Skeletal muscle satellite cell (primary cell): ENCODE measurements at regions not wholly inside any gene's neighbourhood (a gene's known extent, or its start where the extent isn't known, plus 50 kb on each side); places are given as distances from the start of the nearest gene placed in this dataset.

ENCODE experiments used
- H3K27me3 ChIP-seq: 2 replicates; pipeline ENCODE4 v1.7.0; 2013; ENCODE audit warnings: low read length; ENCODE audit not compliant: control insufficient read depth, insufficient read depth
- H3K36me3 ChIP-seq: 2 replicates; pipeline ENCODE4 v1.7.0; 2013; ENCODE audit warnings: mild to moderate bottlenecking, control low read depth, low read length; ENCODE audit not compliant: insufficient read depth
- H3K4me1 ChIP-seq: 2 replicates; pipeline ENCODE4 v1.7.0; 2013; ENCODE audit warnings: low read length; ENCODE audit not compliant: control insufficient read depth, insufficient read depth
- H3K4me2 ChIP-seq: 2 replicates; pipeline ENCODE4 v1.7.0; 2013; ENCODE audit warnings: mild to moderate bottlenecking, low read length
- H3K4me3 ChIP-seq: 2 replicates; pipeline ENCODE4 v1.7.0; 2013; ENCODE audit warnings: low read length
- H3K9ac ChIP-seq: 2 replicates; pipeline ENCODE4 v1.7.0; 2013; ENCODE audit warnings: mild to moderate bottlenecking, low read depth, low read length, moderate library complexity
- H3K9me3 ChIP-seq: replicated peaks from 2 replicates; pipeline ENCODE4 v1.7.0; 2013; ENCODE audit warnings: mild to moderate bottlenecking, control low read depth, low read length

DNA sequence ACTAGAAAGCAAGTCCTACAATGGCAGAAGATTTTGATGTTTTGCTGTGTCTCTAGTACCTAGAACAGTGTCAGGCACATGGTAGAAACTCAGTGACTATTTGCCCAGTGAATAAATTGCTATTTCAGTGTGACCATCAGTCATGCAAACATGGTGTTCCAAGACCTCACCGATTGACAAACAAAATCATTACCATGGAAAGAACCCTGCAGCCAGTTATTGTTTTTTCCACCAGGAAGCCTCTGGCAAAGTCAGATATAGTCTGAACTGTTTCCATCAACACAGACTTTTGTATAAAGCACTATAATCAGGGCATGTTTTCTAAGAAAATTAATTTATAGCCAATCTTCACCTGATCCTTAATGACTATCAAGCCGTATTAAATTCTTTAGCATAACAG is 97.3 kb upstream of the RASSF8 start:
- Histone ChIP-seq H3K9me3 (no peaks in the 10 kb centered on the region), H3K27me3 (no peaks in the 10 kb centered on the region), H3K4me3 (no peak overlapping the region), H3K9ac (no peak overlapping the region), H3K36me3 (no peaks in the 10 kb centered on the region), H3K4me2 (no peak overlapping the region), H3K4me1 (no peaks in the 10 kb centered on the region)

DNA sequence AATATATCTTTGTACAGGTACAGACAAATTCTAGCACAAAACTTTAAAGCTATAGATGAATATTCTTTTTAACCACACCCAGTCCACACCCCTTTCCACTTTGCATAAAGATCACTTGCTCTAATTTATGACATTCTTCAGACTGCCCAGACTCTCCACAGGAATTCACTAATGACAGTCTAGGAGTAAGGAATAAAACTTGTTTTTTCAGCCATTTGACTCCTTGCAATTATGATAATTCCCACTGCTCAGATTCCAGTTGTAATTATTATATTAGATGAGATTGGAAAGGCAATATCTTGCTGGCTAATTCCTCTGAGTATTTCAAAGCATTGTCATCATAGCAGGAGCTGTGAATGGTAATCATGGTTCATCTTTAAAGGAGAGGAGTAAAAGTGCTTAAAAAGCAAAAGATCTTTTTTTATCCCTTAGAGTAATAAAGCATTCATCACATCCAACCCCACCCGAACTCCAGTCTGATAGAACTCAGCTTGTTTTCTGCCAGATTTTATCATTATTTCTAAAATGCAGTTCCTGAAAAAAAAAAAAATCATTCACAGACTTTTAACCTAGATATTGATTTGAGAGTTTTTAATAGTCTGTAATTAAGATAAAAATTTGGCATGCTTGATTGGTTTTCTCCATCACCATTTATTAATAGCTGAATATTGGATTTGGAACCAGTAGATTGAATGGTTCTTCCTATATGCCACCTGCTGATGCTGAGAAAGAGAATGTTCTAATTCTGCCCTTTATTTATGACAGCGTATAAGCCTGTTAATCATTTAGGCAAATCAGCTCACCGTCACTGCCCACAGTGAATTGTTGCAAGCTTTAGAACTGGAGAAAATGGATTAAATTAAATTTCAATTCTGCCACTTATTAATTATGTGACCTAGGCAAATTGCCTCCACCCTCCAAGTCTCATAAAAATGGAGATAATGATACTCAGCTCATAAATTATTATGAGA is 93.9 kb upstream of the RASSF8 start:
- H3K4me3 ChIP-seq = no peak overlapping the region
- H3K27me3 ChIP-seq = no peaks in the 10 kb centered on the region
- no peaks in the 10 kb centered on the region for H3K36me3 ChIP-seq
- no peaks in the 10 kb centered on the region for H3K9me3 ChIP-seq
- H3K4me1 ChIP-seq = no peaks in the 10 kb centered on the region
- no peak overlapping the region for H3K4me2 ChIP-seq
- no peak overlapping the region for H3K9ac ChIP-seq

DNA sequence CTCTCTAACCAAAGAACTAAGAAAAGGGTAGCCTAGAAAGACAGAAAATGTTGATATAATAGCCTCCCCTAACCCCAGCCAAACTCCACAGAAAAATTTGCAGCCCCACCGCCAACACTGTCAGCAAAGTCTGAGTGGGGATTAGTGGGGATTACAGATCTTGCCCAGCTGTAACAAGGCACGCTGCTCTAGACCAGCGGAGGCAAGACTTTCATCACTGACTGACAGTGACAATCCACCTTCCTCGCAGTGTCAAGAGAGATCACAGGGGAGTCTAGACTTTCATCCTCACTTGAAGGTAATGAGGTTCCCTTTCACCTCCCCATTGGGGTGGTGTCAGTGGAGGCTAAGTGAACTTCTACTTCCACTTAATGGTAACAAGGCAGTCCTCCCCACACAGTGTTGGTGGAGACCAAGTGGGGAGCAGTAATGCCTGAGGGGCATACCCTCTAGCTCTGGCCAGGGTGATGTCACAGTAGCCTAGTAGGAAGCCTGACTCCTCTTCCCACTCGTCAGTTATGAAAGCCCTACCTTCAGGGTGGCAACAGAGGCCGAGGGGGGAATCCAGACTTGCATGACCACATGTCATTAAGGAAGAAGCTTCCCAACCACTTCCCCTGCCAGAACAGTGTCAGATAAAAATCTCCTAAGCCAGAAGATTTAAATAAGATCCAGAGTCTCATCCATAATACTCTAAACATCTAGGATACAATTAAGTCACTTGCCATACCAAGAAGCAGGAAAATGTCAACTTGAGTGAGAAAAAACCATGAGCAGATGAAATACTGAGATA is 91.7 kb upstream of the RASSF8 start:
- Histone ChIP-seq H3K9ac (no peak overlapping the region), H3K4me3 (no peak overlapping the region), H3K4me1 (no peaks in the 10 kb centered on the region), H3K27me3 (no peaks in the 10 kb centered on the region), H3K9me3 (no peaks in the 10 kb centered on the region), H3K36me3 (no peaks in the 10 kb centered on the region), H3K4me2 (no peak overlapping the region)

DNA sequence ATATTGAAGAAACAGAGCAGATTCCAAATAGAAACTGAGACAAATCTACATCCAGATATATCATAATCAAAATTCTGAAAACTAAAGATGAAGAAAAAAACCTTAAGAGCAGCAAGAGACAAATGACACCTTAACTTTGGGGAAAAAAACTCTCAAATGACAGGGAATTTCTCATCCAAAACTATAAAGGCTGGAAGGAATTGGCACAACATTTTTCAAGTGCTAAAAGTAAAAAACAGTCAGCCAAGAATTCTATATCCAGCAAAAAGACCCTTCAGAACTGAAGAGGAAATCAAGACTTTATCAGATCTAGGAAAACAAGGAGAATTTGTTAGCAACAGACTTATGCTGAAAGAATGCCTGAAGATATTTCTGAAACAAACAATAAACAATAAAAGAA is 90.3 kb upstream of the RASSF8 start:
- no peaks in the 10 kb centered on the region for H3K27me3 ChIP-seq
- H3K4me3 ChIP-seq = no peak overlapping the region
- H3K9me3 ChIP-seq = no peaks in the 10 kb centered on the region
- H3K36me3 ChIP-seq = no peaks in the 10 kb centered on the region
- H3K4me1 ChIP-seq = no peaks in the 10 kb centered on the region
- no peak overlapping the region for H3K9ac ChIP-seq
- no peak overlapping the region for H3K4me2 ChIP-seq

DNA sequence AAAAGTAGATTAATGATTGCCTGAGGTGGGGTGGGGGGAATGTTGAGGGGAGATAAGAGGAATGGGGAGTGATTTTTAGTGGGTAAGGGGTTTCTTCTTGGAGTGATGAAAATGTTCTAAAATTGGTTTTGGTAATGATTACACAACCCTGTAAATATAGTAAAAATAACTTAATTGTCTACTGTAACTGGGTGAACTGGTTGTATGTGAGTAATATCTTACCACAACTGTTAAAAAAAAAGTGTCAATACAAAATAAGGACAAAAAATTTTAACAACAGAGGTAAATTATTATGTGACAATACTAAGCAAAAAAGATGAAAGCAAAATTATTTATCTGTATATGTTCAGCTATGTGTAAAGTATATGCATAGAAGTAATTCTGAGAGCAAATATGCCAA is 86.3 kb upstream of the RASSF8 start:
- Histone ChIP-seq H3K9me3 (no peaks in the 10 kb centered on the region), H3K9ac (no peak overlapping the region), H3K4me2 (no peak overlapping the region), H3K4me1 (no peaks in the 10 kb centered on the region), H3K4me3 (no peak overlapping the region), H3K36me3 (no peaks in the 10 kb centered on the region), H3K27me3 (no peaks in the 10 kb centered on the region)

DNA sequence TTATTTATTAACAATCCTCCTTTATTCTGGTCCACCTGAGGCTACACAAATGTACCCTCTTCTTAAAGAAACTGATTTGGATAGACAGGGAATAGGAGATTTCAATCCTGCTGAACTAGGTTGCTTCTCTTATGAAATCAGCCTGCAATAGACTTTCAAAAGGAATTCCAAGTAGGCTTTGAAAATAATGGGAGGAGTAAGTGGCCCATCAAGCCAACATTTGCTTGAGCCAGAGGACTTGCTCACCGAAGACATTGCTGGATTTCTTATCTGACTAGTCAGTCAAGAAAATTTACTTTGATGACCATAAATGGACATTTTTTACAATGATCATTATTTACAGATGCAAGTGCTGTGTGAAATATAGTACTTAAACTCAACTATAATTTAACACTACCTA is 82.8 kb upstream of the RASSF8 start:
- Histone ChIP-seq H3K27me3 (no peaks in the 10 kb centered on the region), H3K4me3 (no peak overlapping the region), H3K4me1 (no peaks in the 10 kb centered on the region), H3K9me3 (no peaks in the 10 kb centered on the region), H3K4me2 (no peak overlapping the region), H3K36me3 (no peaks in the 10 kb centered on the region), H3K9ac (no peak overlapping the region)

DNA sequence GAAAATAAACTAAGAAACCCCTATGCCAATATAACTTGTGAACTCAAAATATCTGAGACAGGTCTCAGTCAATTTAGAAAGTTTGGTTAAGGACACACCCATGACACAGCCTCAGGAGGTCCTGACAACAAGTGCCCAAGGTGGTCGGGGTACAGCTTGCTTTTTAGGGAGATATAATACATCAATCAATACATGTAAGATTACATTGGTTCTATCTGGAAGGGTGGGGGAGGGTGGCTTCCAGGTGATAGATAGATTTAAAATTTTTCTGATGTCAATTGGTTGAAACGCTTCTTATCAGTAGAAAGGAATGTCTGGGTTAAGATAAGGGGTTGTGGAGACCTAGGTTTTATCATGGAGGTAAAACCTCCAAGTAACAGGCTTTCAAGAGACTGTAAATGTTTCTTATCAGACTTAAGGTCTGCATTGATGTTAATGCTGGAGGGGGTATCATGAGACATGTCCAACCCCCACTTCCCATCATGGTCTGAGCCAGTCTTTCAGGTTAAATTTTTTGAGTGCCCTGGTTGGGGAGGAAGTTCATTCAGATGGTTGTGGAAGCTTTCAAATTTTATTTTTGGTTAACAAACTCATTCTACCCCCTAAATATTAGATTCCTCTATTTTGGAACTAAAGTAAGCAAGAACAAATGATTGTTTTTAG is 82.0 kb upstream of the RASSF8 start:
- Histone ChIP-seq H3K4me2 (no peak overlapping the region), H3K9me3 (no peaks in the 10 kb centered on the region), H3K4me3 (no peak overlapping the region), H3K4me1 (no peaks in the 10 kb centered on the region), H3K9ac (no peak overlapping the region), H3K27me3 (no peaks in the 10 kb centered on the region), H3K36me3 (no peaks in the 10 kb centered on the region)

DNA sequence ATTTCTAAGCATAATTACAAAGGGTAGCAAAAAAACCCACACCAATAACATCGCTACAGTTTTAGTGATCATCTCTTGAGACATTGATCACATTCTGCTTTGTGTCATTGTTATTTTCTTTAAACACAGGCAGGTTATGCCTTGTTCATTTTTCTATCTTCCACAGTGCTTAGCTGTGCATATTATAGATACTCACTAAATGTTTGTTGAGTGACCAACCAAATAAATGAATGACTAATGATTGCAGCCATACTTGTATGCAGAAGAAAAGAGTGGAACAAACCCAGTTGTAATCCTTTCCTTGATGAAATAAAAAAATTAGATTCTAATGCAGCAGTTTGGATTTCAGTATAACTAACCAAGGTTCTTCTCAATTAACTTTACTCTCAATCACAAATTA is 81.0 kb upstream of the RASSF8 start:
- Histone ChIP-seq H3K4me2 (no peak overlapping the region), H3K27me3 (no peaks in the 10 kb centered on the region), H3K9me3 (no peaks in the 10 kb centered on the region), H3K36me3 (no peaks in the 10 kb centered on the region), H3K9ac (no peak overlapping the region), H3K4me1 (no peaks in the 10 kb centered on the region), H3K4me3 (no peak overlapping the region)

DNA sequence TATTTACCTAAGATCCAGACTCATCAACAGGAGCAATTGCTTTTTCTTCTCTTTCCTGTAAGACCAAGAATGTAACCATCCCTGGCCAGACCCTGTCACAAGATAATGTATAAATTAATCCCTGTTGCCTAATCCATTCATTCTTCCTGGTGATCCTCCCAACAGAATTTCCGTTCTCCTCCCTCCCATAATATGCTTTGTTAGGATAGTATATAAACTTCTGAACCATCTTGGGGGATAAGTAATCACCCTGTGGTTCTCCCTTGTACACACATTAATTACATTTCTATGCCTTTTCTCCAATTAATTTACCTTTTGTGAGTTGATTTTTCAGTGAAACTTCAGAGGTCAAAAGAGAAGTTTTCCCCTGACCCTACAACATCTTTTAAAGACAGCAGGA is 76.2 kb upstream of the RASSF8 start:
- Histone ChIP-seq H3K9ac (no peak overlapping the region), H3K4me3 (no peak overlapping the region), H3K36me3 (no peaks in the 10 kb centered on the region), H3K4me1 (no peaks in the 10 kb centered on the region), H3K9me3 (no peaks in the 10 kb centered on the region), H3K27me3 (peaks cover 9% of the 10 kb centered on the region), H3K4me2 (no peak overlapping the region)

DNA sequence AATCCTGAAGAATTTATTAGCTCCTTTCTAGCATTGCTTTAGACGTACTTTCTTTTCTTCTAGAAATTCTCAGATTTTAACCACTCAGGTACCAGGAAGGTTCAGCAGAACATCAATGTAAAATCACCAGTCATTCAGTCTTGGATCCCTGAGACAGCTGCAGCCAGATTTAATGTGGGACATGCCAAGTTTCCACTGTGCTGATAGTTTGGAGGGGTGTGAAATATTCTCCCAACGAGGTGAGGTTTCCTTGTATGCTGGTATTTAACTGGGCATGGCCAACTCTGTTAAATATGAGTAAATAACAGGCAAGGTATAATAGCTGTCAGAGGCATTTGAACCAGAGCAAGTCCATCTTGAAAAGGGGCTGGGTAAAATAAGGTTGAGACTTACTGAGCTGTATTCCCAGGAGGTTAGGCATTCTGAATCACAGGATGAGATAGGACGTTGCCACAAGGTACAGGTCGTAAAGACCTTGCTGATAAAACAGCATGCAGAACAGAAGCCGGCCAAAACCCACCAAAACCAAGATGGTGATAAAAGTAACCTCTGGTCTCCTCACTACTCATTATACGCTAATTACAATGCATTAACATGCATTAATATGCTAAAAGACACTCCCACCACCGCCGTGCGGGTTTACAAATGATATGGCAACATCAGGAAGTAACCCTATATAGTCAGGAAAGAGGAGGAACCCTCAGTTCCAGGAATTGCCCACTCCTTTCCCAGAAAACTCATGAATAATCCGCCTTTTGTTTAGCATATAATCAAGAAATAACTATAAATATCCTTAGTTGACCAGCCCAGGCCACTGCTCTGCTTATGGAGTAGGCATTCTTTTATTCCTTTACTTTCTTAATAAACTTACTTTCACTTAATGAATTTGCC is 75.2 kb upstream of the RASSF8 start:
- no peaks in the 10 kb centered on the region for H3K4me1 ChIP-seq
- H3K36me3 ChIP-seq = no peaks in the 10 kb centered on the region
- H3K4me3 ChIP-seq = no peak overlapping the region
- H3K9me3 ChIP-seq = no peaks in the 10 kb centered on the region
- no peak overlapping the region for H3K4me2 ChIP-seq
- no peak overlapping the region for H3K9ac ChIP-seq
- peaks cover 13% of the 10 kb centered on the region for H3K27me3 ChIP-seq
